HFFc6 (cell line): ENCODE measurements at regions not wholly inside any gene's neighbourhood (a gene's known extent, or its start where the extent isn't known, plus 50 kb on each side); places are given as distances from the start of the nearest gene placed in this dataset.
"Not testable (repeated sequence)": the region's sequence is repeated elsewhere in the genome, so short reads cannot be mapped to it uniquely, and the experiment has no call there.

Source experiments
- DNase-seq: peaks from one replicate; pipeline ENCODE4 v3.0.0-alpha.2; 2018
- H3K27ac Mint-ChIP-seq: 2 replicates; pipeline ENCODE4 v1.8.0; 2020; ENCODE audit warnings: mild to moderate bottlenecking, mixed read lengths
- H3K27me3 Mint-ChIP-seq: 2 replicates; pipeline ENCODE4 v1.8.0; 2021; ENCODE audit warnings: mild to moderate bottlenecking, moderate library complexity, mixed read lengths; ENCODE audit not compliant: insufficient read depth
- H3K36me3 Mint-ChIP-seq: 2 replicates; pipeline ENCODE4 v1.8.0; 2021; ENCODE audit warnings: low read depth, mixed read lengths
- H3K4me1 Mint-ChIP-seq: 2 replicates; pipeline ENCODE4 v1.8.0; 2020; ENCODE audit warnings: low read depth, mixed read lengths
- H3K4me3 Mint-ChIP-seq: 2 replicates; pipeline ENCODE4 v1.8.0; 2020; ENCODE audit warnings: mild to moderate bottlenecking, moderate library complexity, mixed read lengths
- H3K9me3 Mint-ChIP-seq: 2 replicates; pipeline ENCODE4 v1.8.0; 2020; ENCODE audit warnings: mild to moderate bottlenecking, mixed read lengths
- CTCF ChIP-seq: fragments of 200-600 bp; sonication (generic); IDR thresholded peaks from 2 replicates; pipeline ENCODE4 v1.5.0; 2021; ENCODE audit warnings: antibody characterized with exemption, mild to moderate bottlenecking

- DNase-seq = no peak
- H3K9me3 Mint-ChIP-seq = peaks cover 6% of the 10 kb centered on the region
- peaks cover 41% of the 10 kb centered on the region for H3K4me1 Mint-ChIP-seq
- peaks cover 3% of the 10 kb centered on the region; the same call in 1 of the 2 replicates for H3K27me3 Mint-ChIP-seq
- H3K4me3 Mint-ChIP-seq = no peak overlapping the region
- peak overlapping the region; percentile 14; the same call in 1 of the 2 replicates for H3K27ac Mint-ChIP-seq
- TF ChIP-seq CTCF = no peak
- peaks cover 12% of the 10 kb centered on the region; the same call in 1 of the 2 replicates for H3K36me3 Mint-ChIP-seq
Measured at GRCh38 chr18:9000733-9001132, 101.8 kb upstream of the NDUFV2 start.

GRCh38 chr18:9001209-9001608 is 101.3 kb upstream of the NDUFV2 start:
- Mint-ChIP-seq H3K4me3 (no peak overlapping the region; the same call in 1 of the 2 replicates), H3K36me3 (peaks cover 12% of the 10 kb centered on the region; the same call in 1 of the 2 replicates), H3K9me3 (peaks cover 6% of the 10 kb centered on the region), H3K27ac (peak overlapping the region; percentile 14; the same call in 1 of the 2 replicates), H3K4me1 (peaks cover 37% of the 10 kb centered on the region), H3K27me3 (peaks cover 3% of the 10 kb centered on the region; the same call in 1 of the 2 replicates)
- no peak for DNase-seq
- no peak for TF ChIP-seq CTCF

GRCh38 chr18:9003406-9004100 is 98.9 kb upstream of the NDUFV2 start:
- Mint-ChIP-seq H3K27me3 (peaks cover 2% of the 10 kb centered on the region; the same call in 1 of the 2 replicates), H3K4me3 (no peak overlapping the region), H3K27ac (no peak overlapping the region), H3K36me3 (0 out of 2 replicates have a peak, but pooled peaks cover 7% of the 10 kb centered on the region), H3K4me1 (peaks cover 24% of the 10 kb centered on the region), H3K9me3 (peaks cover 6% of the 10 kb centered on the region)
- TF ChIP-seq CTCF = no peak
- DNase-seq = no peak

DNA sequence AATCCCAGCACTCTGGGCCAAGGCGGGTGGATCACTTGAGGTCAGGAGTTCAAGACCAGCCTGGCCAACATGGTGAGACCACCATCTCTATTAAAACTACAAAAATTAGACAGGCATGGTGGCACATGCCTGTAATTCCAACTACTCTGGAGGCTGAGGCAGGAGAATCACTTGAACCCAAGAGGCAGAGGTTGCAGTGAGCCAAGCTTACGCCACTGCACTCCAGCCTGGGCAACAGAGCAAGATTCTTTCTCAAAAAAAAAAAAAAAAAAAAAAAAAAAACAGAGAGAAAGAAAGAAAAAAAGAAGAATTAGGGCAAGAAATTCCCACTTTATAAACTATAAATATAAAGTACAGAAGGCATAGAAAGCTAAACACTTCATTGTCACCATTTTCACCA is 98.2 kb upstream of the NDUFV2 start:
- H3K27ac Mint-ChIP-seq, H3K27me3 Mint-ChIP-seq, H3K4me3 Mint-ChIP-seq, H3K36me3 Mint-ChIP-seq, H3K9me3 Mint-ChIP-seq, DNase-seq: not testable (repeated sequence)
- H3K4me1 Mint-ChIP-seq = peaks cover 17% of the 10 kb centered on the region

DNA sequence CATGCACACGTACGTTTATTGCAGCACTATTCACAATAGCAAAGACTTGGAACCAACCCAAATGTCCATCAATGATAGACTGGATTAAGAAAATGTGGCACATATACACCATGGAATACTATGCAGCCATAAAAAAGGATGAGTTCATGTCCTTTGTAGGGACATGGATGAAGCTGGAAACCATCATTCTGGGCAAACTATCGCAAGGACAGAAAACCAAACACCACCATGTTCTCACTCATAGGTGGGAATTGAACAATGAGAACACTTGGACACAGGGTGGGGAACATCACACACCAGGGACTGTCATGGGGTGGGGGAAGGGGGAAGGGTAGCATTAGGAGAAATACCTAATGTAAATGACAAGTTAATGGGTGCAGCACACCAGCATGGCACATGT is 94.8 kb upstream of the NDUFV2 start:
- DNase-seq, H3K4me3 Mint-ChIP-seq, H3K9me3 Mint-ChIP-seq, H3K36me3 Mint-ChIP-seq, H3K27ac Mint-ChIP-seq, H3K27me3 Mint-ChIP-seq, H3K4me1 Mint-ChIP-seq: not testable (repeated sequence)

GRCh38 chr18:9008200-9008708 is 94.2 kb upstream of the NDUFV2 start:
- H3K9me3 Mint-ChIP-seq = peaks cover 3% of the 10 kb centered on the region
- no peaks in the 10 kb centered on the region for H3K4me1 Mint-ChIP-seq
- 0 out of 2 replicates have a peak, but pooled peaks cover 7% of the 10 kb centered on the region for H3K36me3 Mint-ChIP-seq
- DNase-seq = no peak
- no peak overlapping the region for H3K4me3 Mint-ChIP-seq
- no peak for TF ChIP-seq CTCF
- H3K27me3 Mint-ChIP-seq = peaks cover 5% of the 10 kb centered on the region; the same call in 1 of the 2 replicates
- no peak overlapping the region for H3K27ac Mint-ChIP-seq
